ENCODE measurements at regions not wholly inside any gene's neighbourhood (a gene's known extent, or its start where the extent isn't known, plus 50 kb on each side); places are given as distances from the start of the nearest gene placed in this dataset.

DNA sequence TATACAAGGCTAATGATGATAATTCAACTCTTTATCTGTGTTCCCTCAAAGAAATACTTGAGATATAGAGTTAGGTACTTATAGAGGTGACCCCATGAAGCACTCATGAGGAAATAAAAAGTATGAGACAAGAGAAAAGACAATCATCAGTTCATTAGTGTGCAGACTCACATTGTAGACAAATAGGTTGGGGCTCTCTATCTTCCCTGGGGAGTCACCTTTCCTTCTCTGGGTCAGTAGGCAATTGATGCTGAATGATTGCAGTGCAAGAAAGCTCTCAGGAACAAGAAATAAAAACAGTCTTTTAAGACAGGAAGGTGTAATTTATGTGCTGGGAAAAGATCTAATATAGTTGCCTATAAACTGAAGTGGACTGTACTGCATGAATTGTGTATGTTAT is 1357.6 kb upstream of the EPHA6 start:
- TF ChIP-seq POLR2A (IDR thresholded peaks at IDR 0.05), result no peak
- TF ChIP-seq, protein P1, sequence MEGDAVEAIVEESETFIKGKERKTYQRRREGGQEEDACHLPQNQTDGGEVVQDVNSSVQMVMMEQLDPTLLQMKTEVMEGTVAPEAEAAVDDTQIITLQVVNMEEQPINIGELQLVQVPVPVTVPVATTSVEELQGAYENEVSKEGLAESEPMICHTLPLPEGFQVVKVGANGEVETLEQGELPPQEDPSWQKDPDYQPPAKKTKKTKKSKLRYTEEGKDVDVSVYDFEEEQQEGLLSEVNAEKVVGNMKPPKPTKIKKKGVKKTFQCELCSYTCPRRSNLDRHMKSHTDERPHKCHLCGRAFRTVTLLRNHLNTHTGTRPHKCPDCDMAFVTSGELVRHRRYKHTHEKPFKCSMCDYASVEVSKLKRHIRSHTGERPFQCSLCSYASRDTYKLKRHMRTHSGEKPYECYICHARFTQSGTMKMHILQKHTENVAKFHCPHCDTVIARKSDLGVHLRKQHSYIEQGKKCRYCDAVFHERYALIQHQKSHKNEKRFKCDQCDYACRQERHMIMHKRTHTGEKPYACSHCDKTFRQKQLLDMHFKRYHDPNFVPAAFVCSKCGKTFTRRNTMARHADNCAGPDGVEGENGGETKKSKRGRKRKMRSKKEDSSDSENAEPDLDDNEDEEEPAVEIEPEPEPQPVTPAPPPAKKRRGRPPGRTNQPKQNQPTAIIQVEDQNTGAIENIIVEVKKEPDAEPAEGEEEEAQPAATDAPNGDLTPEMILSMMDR (IDR thresholded peaks at IDR 0.05), result no peak
- TF ChIP-seq EP300 (IDR thresholded peaks at IDR 0.05), result no peak
- no peak for TF ChIP-seq POLR2AphosphoS5 (IDR thresholded peaks at IDR 0.05)
- intact Hi-C loops (cut with DNase I; ENCODE audit: low total_unique reads), result no loop called here
- H3K4me3 ChIP-seq, result no peak overlapping the region
- H3K27ac ChIP-seq, result no peak overlapping the region
- no peaks in the 10 kb centered on the region for H3K36me3 ChIP-seq
- no peaks in the 10 kb centered on the region for H3K4me1 ChIP-seq
- H3K9me3 ChIP-seq, result no peaks in the 10 kb centered on the region
- no peak for DNase-seq
- no peaks in the 10 kb centered on the region for H3K27me3 ChIP-seq

DNA sequence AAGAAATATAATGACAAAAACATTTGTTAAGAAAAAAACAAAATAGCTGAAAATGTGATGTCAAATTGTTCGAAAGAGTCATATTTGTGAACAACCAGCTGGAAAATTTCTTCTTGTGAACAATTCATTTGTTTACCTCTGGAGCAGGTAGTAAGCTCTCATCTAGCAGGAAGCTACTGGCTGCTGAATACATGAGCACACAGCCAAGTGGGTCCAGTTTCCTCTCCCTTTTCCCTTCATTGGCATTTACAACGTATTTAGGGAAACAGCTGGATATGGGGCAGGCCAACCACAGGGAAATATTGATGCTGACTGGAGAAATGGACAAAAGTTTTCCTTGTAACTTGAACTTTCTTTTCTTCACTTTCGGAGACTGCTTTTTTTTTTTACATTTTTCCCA is 1354.7 kb upstream of the EPHA6 start:
- H3K9me3 ChIP-seq, result no peaks in the 10 kb centered on the region
- no peak overlapping the region for H3K4me3 ChIP-seq
- no peak overlapping the region for H3K27ac ChIP-seq
- intact Hi-C loops (cut with DNase I; ENCODE audit: low total_unique reads), result no loop called here
- DNase-seq, result no peak
- TF ChIP-seq, protein P1 (IDR thresholded peaks at IDR 0.05), result no peak
- TF ChIP-seq POLR2A (IDR thresholded peaks at IDR 0.05) (no peak), POLR2AphosphoS5 (IDR thresholded peaks at IDR 0.05) (no peak), EP300 (IDR thresholded peaks at IDR 0.05) (no peak)
- no peaks in the 10 kb centered on the region for H3K4me1 ChIP-seq
- no peaks in the 10 kb centered on the region for H3K36me3 ChIP-seq
- no peaks in the 10 kb centered on the region for H3K27me3 ChIP-seq
- 66 to 76% (median 70%) methylated on average over 3 of the region's 3 CpGs for WGBS, 5 donors

- peak in 1 of 2 donors; percentile 8 for DNase-seq
- 52 to 72% (median 53%) methylated on average over 2 of the region's 2 CpGs for WGBS, 5 donors
- Histone ChIP-seq H3K27ac (no peak overlapping the region), H3K4me3 (no peak overlapping the region), H3K27me3 (no peaks in the 10 kb centered on the region), H3K4me1 (no peaks in the 10 kb centered on the region), H3K9me3 (no peaks in the 10 kb centered on the region), H3K36me3 (no peaks in the 10 kb centered on the region)
- TF ChIP-seq EP300 (IDR thresholded peaks at IDR 0.05) (no peak), POLR2AphosphoS5 (IDR thresholded peaks at IDR 0.05) (no peak), POLR2A (IDR thresholded peaks at IDR 0.05) (no peak)
- TF ChIP-seq, protein P1 (IDR thresholded peaks at IDR 0.05), result no peak
- intact Hi-C loops (cut with DNase I; ENCODE audit: low total_unique reads), result no loop called here
Observed at GRCh38 chr3:95460274-95460673, 1354.1 kb upstream of the EPHA6 start.

DNA sequence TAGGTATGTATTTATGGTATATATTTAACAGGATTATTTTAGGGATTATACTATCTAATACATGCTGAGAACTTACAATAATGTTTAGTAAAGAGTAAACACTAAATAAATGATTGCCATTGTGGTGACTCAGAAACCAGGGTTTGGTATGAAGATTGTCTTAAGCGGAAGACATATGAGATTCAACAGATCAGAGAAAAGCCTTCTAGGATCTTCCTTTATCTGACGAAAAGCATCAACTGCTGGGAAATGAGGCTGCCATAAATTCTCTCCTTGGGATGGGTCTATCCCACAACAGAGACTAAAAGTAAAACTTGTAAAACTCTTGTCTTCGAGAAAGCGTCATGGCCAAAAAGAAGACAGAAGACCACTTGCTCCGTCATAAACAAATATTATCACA is 1352.2 kb upstream of the EPHA6 start:
- H3K4me3 ChIP-seq, result no peak overlapping the region
- TF ChIP-seq POLR2A (IDR thresholded peaks at IDR 0.05), result no peak
- TF ChIP-seq EP300 (IDR thresholded peaks at IDR 0.05), result no peak
- TF ChIP-seq, protein P1 (IDR thresholded peaks at IDR 0.05), result no peak
- no peak for TF ChIP-seq POLR2AphosphoS5 (IDR thresholded peaks at IDR 0.05)
- no peaks in the 10 kb centered on the region for H3K9me3 ChIP-seq
- no peaks in the 10 kb centered on the region for H3K4me1 ChIP-seq
- no peaks in the 10 kb centered on the region for H3K36me3 ChIP-seq
- no peaks in the 10 kb centered on the region for H3K27me3 ChIP-seq
- no peak overlapping the region for H3K27ac ChIP-seq
- 65 to 88% (median 85%) methylated on average over 5 of the region's 5 CpGs for WGBS, 5 donors
- intact Hi-C loops (cut with DNase I; ENCODE audit: low total_unique reads), result no loop called here
- DNase-seq, result no peak

Measured in stomach (tissue), 8 donors.